Transverse colon (tissue), 4 donors: ENCODE measurements at regions not wholly inside any gene's neighbourhood (a gene's known extent, or its start where the extent isn't known, plus 50 kb on each side); places are given as distances from the start of the nearest gene placed in this dataset.

ENCODE experiments used
- CTCF ChIP-seq, 5 experiments: fragments of 200-600 bp in 3 of 5; fragments of 450-650 bp in 2 of 5; sonication (generic) in 3 of 5; IDR thresholded peaks; 1 replicate in 2 of 5; 2 replicates in 3 of 5; pipeline ENCODE4 v1.5.1; 2016 to 2017; ENCODE audit warnings: antibody characterized with exemption in 5 of 5, inconsistent platforms in 3 of 5, mild to moderate bottlenecking in 2 of 5, moderate library complexity in 1 of 5
- EP300 ChIP-seq: sonication (generic); formaldehyde crosslinking; IDR thresholded peaks from one replicate; pipeline ENCODE4 v1.6.1; 2017; ENCODE audit warnings: antibody characterized with exemption, low read depth
- POLR2A ChIP-seq: fragments of 450-650 bp; IDR thresholded peaks from one replicate; pipeline ENCODE4 v1.6.1; 2016; ENCODE audit warnings: antibody characterized with exemption, mild to moderate bottlenecking, moderate library complexity
- POLR2AphosphoS5 ChIP-seq, 3 donors: sonication (generic); formaldehyde crosslinking; IDR thresholded peaks; one replicate each; pipeline ENCODE4 v1.6.1; 2016; ENCODE audit warnings: antibody characterized with exemption in 3 of 3

GRCh38 chr3:153379516-153379915, 217.5 kb downstream of the RAP2B start:
- TF ChIP-seq EP300 (no peak), CTCF (IDR thresholded peaks at IDR 0.05) (no peak), POLR2A (no peak), POLR2AphosphoS5 (IDR thresholded peaks at IDR 0.05) (no peak)
